WTC11 (cell line): ENCODE measurements at regions not wholly inside any gene's neighbourhood (a gene's known extent, or its start where the extent isn't known, plus 50 kb on each side); places are given as distances from the start of the nearest gene placed in this dataset.

ENCODE experiments used
- ATAC-seq: fragments of 200-7000 bp; cut with Tn5 transposase; 2 replicates; pipeline ENCODE4 v1.10.0; 2021; ENCODE audit warnings: mild to moderate bottlenecking, moderate library complexity
- CTCF ChIA-PET: fragments of 300-600 bp; sonication (Branson Sonifier 250); formaldehyde crosslinking; loops from one replicate; lab custom pipeline; 2021; ENCODE audit warnings: antibody characterized with exemption; lab: Charles Lee
- POLR2A ChIA-PET: fragments of 350-600 bp; sonication (Branson Sonifier 250); formaldehyde crosslinking; loops from one replicate; lab custom pipeline; 2021; ENCODE audit warnings: antibody characterized with exemption; lab: Charles Lee
- DNase-seq: peaks from one replicate; pipeline ENCODE4 v3.0.0; 2021; ENCODE audit warnings: low spot score
- H3K27ac Mint-ChIP-seq: 2 replicates; pipeline ENCODE4 v1.8.0; 2021; ENCODE audit warnings: mixed read lengths
- H3K27me3 Mint-ChIP-seq: 2 replicates; pipeline ENCODE4 v1.8.0; 2021; ENCODE audit warnings: low read depth, mild to moderate bottlenecking, moderate library complexity, mixed read lengths
- H3K36me3 Mint-ChIP-seq: 2 replicates; pipeline ENCODE4 v1.8.0; 2021; ENCODE audit warnings: mixed read lengths
- H3K4me1 Mint-ChIP-seq: 2 replicates; pipeline ENCODE4 v1.8.0; 2022; ENCODE audit warnings: mixed read lengths
- H3K4me3 Mint-ChIP-seq: 2 replicates; pipeline ENCODE4 v1.8.0; 2021; ENCODE audit warnings: mild to moderate bottlenecking, moderate library complexity, mixed read lengths
- H3K9me3 Mint-ChIP-seq: 2 replicates; pipeline ENCODE4 v1.8.0; 2021; ENCODE audit warnings: mixed read lengths
- ATF1 ChIP-seq: sonication (generic); formaldehyde crosslinking; IDR thresholded peaks from 2 replicates; pipeline ENCODE4 v1.8.1; 2023; ENCODE audit warnings: mild to moderate bottlenecking, moderate library complexity, missing genetic modification reagents
- GRHL2 ChIP-seq: fragments of 250-450 bp; sonication (Bioruptor Pico); IDR thresholded peaks from 2 replicates; pipeline ENCODE4 v1.8.0; 2022; ENCODE audit warnings: mild to moderate bottlenecking, moderate library complexity; ENCODE audit not compliant: insufficient replicate concordance, severe bottlenecking
- GTF2I ChIP-seq: fragments of 250-450 bp; sonication (Bioruptor Pico); conservative IDR thresholded peaks from 2 replicates; pipeline ENCODE4 v1.4.0; 2021; ENCODE audit warnings: mild to moderate bottlenecking
- RORB ChIP-seq: fragments of 250-450 bp; sonication (Bioruptor Pico); IDR thresholded peaks from 2 replicates; pipeline ENCODE4 v1.9.0; 2021; ENCODE audit warnings: mild to moderate bottlenecking
- SOX15 ChIP-seq: fragments of 250-450 bp; sonication (Bioruptor Pico); IDR thresholded peaks from 2 replicates; pipeline ENCODE4 v1.9.0; 2021; ENCODE audit warnings: mild to moderate bottlenecking
- ZNF263 ChIP-seq: sonication (generic); formaldehyde crosslinking; IDR thresholded peaks from 2 replicates; pipeline ENCODE4 v1.8.1; 2022; ENCODE audit warnings: low read depth, mild to moderate bottlenecking, moderate library complexity, missing genetic modification reagents
- TF ChIP-seq, protein P1 (sequence below): sonication (generic); formaldehyde crosslinking; IDR thresholded peaks from 2 replicates; pipeline ENCODE4 v1.8.1; 2023; ENCODE audit warnings: mild to moderate bottlenecking, missing genetic modification reagents, moderate library complexity
- TF ChIP-seq, protein P2 (sequence below): sonication (generic); formaldehyde crosslinking; IDR thresholded peaks from 2 replicates; pipeline ENCODE4 v1.8.1; 2022; ENCODE audit warnings: mild to moderate bottlenecking, moderate library complexity, missing genetic modification reagents
- TF ChIP-seq, protein P3 (sequence below): sonication (generic); formaldehyde crosslinking; IDR thresholded peaks from 2 replicates; pipeline ENCODE4 v1.8.0; 2022; ENCODE audit warnings: mild to moderate bottlenecking, missing genetic modification reagents
- TF ChIP-seq, protein P4 (sequence below): fragments of 250-450 bp; sonication (Bioruptor Pico); IDR thresholded peaks from 2 replicates; pipeline ENCODE4 v1.9.0; 2021; ENCODE audit warnings: mild to moderate bottlenecking
- TF ChIP-seq, protein P5 (sequence below): fragments of 250-450 bp; sonication (Bioruptor Pico); IDR thresholded peaks from 2 replicates; pipeline ENCODE4 v1.9.0; 2021; ENCODE audit warnings: mild to moderate bottlenecking, borderline replicate concordance
- TF ChIP-seq, protein P6 (sequence below): sonication (generic); formaldehyde crosslinking; IDR thresholded peaks from 2 replicates; pipeline ENCODE4 v1.8.1; 2023; ENCODE audit warnings: mild to moderate bottlenecking, missing genetic modification reagents, borderline replicate concordance
- TF ChIP-seq, protein P7 (sequence below): fragments of 250-450 bp; sonication (Bioruptor Pico); IDR thresholded peaks from 2 replicates; pipeline ENCODE4 v1.9.0; 2021; ENCODE audit warnings: mild to moderate bottlenecking
- TF ChIP-seq, protein P8 (sequence below): sonication (generic); formaldehyde crosslinking; IDR thresholded peaks from 2 replicates; pipeline ENCODE4 v1.8.1; 2023; ENCODE audit warnings: mild to moderate bottlenecking, missing genetic modification reagents
- TF ChIP-seq, protein P9 (sequence below): sonication (generic); formaldehyde crosslinking; IDR thresholded peaks from 2 replicates; pipeline ENCODE4 v1.8.1; 2023; ENCODE audit warnings: mild to moderate bottlenecking, missing genetic modification reagents

DNA sequence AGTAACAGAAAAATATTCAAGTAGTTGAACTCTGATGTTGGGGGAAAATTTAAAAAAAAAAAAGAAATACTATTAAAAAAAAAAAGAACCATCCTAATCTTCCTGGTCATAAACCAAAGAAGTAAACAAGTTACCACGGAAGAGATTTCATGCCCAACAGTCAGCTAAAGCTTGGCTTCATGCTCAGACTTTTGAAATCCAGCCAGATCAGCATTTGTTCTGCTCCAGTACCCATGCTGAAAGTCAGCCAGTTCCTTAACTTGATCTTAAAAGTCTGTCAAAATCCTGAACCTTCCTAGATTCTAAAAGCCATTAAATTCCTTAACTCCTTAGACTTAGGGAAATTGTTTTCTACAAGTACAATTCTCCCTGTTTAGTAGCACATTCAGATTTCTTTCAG, 908.7 kb upstream of the CDH9 start (continued):
- TF ChIP-seq, protein P1, sequence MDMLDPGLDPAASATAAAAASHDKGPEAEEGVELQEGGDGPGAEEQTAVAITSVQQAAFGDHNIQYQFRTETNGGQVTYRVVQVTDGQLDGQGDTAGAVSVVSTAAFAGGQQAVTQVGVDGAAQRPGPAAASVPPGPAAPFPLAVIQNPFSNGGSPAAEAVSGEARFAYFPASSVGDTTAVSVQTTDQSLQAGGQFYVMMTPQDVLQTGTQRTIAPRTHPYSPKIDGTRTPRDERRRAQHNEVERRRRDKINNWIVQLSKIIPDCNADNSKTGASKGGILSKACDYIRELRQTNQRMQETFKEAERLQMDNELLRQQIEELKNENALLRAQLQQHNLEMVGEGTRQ (CRISPR knock-in tag) = no peak
- TF ChIP-seq, protein P2, sequence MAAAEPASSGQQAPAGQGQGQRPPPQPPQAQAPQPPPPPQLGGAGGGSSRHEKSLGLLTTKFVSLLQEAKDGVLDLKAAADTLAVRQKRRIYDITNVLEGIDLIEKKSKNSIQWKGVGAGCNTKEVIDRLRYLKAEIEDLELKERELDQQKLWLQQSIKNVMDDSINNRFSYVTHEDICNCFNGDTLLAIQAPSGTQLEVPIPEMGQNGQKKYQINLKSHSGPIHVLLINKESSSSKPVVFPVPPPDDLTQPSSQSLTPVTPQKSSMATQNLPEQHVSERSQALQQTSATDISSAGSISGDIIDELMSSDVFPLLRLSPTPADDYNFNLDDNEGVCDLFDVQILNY = no peak
- TF ChIP-seq, protein P3, sequence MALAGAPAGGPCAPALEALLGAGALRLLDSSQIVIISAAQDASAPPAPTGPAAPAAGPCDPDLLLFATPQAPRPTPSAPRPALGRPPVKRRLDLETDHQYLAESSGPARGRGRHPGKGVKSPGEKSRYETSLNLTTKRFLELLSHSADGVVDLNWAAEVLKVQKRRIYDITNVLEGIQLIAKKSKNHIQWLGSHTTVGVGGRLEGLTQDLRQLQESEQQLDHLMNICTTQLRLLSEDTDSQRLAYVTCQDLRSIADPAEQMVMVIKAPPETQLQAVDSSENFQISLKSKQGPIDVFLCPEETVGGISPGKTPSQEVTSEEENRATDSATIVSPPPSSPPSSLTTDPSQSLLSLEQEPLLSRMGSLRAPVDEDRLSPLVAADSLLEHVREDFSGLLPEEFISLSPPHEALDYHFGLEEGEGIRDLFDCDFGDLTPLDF (CRISPR knock-in tag) = no peak
- TF ChIP-seq, all 79 proteins: peak for 0

DNA sequence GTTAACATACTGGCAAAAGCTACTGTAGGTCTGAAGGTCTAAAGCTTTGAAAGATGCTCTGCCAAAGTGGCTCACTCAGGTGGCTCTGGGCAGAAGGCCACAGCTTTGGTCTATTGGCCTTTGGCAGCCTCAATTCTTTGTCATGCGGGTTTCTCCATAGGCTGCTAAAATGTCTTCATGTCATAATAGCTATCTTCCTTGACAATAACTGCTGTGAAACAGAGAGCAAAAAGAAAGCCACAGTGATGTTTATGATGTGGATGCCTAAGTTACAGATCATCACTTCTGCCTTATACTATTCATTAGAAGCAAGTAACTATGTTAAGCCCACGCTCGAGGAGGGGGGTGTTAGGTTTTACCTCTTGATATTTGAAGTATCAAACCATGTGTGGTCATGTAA, 906.1 kb upstream of the CDH9 start:
- Mint-ChIP-seq H3K36me3 (no peaks in the 10 kb centered on the region), H3K9me3 (peaks cover 15% of the 10 kb centered on the region), H3K4me3 (no peak overlapping the region), H3K4me1 (no peaks in the 10 kb centered on the region), H3K27ac (no peak overlapping the region), H3K27me3 (no peaks in the 10 kb centered on the region)
- CTCF ChIA-PET = no interaction called here
- POLR2A ChIA-PET = no interaction called here
- TF ChIP-seq, protein P4, sequence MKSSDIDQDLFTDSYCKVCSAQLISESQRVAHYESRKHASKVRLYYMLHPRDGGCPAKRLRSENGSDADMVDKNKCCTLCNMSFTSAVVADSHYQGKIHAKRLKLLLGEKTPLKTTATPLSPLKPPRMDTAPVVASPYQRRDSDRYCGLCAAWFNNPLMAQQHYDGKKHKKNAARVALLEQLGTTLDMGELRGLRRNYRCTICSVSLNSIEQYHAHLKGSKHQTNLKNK (CRISPR knock-in tag) = no peak
- TF ChIP-seq, protein P5, sequence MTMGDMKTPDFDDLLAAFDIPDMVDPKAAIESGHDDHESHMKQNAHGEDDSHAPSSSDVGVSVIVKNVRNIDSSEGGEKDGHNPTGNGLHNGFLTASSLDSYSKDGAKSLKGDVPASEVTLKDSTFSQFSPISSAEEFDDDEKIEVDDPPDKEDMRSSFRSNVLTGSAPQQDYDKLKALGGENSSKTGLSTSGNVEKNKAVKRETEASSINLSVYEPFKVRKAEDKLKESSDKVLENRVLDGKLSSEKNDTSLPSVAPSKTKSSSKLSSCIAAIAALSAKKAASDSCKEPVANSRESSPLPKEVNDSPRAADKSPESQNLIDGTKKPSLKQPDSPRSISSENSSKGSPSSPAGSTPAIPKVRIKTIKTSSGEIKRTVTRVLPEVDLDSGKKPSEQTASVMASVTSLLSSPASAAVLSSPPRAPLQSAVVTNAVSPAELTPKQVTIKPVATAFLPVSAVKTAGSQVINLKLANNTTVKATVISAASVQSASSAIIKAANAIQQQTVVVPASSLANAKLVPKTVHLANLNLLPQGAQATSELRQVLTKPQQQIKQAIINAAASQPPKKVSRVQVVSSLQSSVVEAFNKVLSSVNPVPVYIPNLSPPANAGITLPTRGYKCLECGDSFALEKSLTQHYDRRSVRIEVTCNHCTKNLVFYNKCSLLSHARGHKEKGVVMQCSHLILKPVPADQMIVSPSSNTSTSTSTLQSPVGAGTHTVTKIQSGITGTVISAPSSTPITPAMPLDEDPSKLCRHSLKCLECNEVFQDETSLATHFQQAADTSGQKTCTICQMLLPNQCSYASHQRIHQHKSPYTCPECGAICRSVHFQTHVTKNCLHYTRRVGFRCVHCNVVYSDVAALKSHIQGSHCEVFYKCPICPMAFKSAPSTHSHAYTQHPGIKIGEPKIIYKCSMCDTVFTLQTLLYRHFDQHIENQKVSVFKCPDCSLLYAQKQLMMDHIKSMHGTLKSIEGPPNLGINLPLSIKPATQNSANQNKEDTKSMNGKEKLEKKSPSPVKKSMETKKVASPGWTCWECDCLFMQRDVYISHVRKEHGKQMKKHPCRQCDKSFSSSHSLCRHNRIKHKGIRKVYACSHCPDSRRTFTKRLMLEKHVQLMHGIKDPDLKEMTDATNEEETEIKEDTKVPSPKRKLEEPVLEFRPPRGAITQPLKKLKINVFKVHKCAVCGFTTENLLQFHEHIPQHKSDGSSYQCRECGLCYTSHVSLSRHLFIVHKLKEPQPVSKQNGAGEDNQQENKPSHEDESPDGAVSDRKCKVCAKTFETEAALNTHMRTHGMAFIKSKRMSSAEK (CRISPR knock-in tag) = no peak
- TF ChIP-seq ZNF263 (CRISPR knock-in tag) (no peak), GRHL2 (CRISPR knock-in tag) (no peak), RORB (CRISPR knock-in tag) (no peak), ATF1 (CRISPR knock-in tag) (no peak), GTF2I (no peak), SOX15 (CRISPR knock-in tag) (no peak)
- TF ChIP-seq, protein P6, sequence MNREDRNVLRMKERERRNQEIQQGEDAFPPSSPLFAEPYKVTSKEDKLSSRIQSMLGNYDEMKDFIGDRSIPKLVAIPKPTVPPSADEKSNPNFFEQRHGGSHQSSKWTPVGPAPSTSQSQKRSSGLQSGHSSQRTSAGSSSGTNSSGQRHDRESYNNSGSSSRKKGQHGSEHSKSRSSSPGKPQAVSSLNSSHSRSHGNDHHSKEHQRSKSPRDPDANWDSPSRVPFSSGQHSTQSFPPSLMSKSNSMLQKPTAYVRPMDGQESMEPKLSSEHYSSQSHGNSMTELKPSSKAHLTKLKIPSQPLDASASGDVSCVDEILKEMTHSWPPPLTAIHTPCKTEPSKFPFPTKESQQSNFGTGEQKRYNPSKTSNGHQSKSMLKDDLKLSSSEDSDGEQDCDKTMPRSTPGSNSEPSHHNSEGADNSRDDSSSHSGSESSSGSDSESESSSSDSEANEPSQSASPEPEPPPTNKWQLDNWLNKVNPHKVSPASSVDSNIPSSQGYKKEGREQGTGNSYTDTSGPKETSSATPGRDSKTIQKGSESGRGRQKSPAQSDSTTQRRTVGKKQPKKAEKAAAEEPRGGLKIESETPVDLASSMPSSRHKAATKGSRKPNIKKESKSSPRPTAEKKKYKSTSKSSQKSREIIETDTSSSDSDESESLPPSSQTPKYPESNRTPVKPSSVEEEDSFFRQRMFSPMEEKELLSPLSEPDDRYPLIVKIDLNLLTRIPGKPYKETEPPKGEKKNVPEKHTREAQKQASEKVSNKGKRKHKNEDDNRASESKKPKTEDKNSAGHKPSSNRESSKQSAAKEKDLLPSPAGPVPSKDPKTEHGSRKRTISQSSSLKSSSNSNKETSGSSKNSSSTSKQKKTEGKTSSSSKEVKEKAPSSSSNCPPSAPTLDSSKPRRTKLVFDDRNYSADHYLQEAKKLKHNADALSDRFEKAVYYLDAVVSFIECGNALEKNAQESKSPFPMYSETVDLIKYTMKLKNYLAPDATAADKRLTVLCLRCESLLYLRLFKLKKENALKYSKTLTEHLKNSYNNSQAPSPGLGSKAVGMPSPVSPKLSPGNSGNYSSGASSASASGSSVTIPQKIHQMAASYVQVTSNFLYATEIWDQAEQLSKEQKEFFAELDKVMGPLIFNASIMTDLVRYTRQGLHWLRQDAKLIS (CRISPR knock-in tag) = no peak
- TF ChIP-seq, protein P7, sequence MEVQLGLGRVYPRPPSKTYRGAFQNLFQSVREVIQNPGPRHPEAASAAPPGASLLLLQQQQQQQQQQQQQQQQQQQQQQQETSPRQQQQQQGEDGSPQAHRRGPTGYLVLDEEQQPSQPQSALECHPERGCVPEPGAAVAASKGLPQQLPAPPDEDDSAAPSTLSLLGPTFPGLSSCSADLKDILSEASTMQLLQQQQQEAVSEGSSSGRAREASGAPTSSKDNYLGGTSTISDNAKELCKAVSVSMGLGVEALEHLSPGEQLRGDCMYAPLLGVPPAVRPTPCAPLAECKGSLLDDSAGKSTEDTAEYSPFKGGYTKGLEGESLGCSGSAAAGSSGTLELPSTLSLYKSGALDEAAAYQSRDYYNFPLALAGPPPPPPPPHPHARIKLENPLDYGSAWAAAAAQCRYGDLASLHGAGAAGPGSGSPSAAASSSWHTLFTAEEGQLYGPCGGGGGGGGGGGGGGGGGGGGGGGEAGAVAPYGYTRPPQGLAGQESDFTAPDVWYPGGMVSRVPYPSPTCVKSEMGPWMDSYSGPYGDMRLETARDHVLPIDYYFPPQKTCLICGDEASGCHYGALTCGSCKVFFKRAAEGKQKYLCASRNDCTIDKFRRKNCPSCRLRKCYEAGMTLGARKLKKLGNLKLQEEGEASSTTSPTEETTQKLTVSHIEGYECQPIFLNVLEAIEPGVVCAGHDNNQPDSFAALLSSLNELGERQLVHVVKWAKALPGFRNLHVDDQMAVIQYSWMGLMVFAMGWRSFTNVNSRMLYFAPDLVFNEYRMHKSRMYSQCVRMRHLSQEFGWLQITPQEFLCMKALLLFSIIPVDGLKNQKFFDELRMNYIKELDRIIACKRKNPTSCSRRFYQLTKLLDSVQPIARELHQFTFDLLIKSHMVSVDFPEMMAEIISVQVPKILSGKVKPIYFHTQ (CRISPR knock-in tag) = no peak
- TF ChIP-seq, protein P8, sequence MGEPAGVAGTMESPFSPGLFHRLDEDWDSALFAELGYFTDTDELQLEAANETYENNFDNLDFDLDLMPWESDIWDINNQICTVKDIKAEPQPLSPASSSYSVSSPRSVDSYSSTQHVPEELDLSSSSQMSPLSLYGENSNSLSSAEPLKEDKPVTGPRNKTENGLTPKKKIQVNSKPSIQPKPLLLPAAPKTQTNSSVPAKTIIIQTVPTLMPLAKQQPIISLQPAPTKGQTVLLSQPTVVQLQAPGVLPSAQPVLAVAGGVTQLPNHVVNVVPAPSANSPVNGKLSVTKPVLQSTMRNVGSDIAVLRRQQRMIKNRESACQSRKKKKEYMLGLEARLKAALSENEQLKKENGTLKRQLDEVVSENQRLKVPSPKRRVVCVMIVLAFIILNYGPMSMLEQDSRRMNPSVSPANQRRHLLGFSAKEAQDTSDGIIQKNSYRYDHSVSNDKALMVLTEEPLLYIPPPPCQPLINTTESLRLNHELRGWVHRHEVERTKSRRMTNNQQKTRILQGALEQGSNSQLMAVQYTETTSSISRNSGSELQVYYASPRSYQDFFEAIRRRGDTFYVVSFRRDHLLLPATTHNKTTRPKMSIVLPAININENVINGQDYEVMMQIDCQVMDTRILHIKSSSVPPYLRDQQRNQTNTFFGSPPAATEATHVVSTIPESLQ (CRISPR knock-in tag) = no peak
- TF ChIP-seq, protein P9, sequence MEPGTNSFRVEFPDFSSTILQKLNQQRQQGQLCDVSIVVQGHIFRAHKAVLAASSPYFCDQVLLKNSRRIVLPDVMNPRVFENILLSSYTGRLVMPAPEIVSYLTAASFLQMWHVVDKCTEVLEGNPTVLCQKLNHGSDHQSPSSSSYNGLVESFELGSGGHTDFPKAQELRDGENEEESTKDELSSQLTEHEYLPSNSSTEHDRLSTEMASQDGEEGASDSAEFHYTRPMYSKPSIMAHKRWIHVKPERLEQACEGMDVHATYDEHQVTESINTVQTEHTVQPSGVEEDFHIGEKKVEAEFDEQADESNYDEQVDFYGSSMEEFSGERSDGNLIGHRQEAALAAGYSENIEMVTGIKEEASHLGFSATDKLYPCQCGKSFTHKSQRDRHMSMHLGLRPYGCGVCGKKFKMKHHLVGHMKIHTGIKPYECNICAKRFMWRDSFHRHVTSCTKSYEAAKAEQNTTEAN = no peak
- no peak for ATAC-seq
- no peak for DNase-seq
